A673 (cell line): ENCODE measurements at regions not wholly inside any gene's neighbourhood (a gene's known extent, or its start where the extent isn't known, plus 50 kb on each side); places are given as distances from the start of the nearest gene placed in this dataset.

Source experiments
- BruUV-seq: library from RNA; stranded (reverse); fragments of 400-500 nt; replicated peaks from 2 replicates; lab custom pipeline; 2021; lab: Mats Ljungman, UMichigan
- CTCF ChIA-PET: fragments of 300-600 bp; sonication (Branson Sonifier 250); formaldehyde crosslinking; loops from one replicate; lab custom pipeline; 2022; ENCODE audit warnings: antibody characterized with exemption; lab: Charles Lee
- POLR2A ChIA-PET: fragments of 300-600 bp; sonication (Branson Sonifier 250); formaldehyde crosslinking; loops from one replicate; lab custom pipeline; 2022; ENCODE audit warnings: antibody characterized with exemption; ENCODE audit not compliant: low non-redundant PET; lab: Charles Lee
- DNase-seq: peaks from one replicate; pipeline ENCODE4 v3.0.0-alpha.2; 2015; ENCODE audit warnings: low spot score
- H3K27ac ChIP-seq: fragments of 200-600 bp; sonication (generic); 2 replicates; pipeline ENCODE4 v1.5.1; 2016; ENCODE audit warnings: mixed run types, low read depth, mild to moderate bottlenecking, mixed read lengths, antibody characterized with exemption, low read length; ENCODE audit not compliant: poor library complexity, severe bottlenecking
- H3K27me3 ChIP-seq: fragments of 200-600 bp; sonication (generic); replicated peaks from 2 replicates; pipeline ENCODE4 v1.6.1; 2017; ENCODE audit warnings: mixed run types, low read depth, mild to moderate bottlenecking, mixed read lengths, antibody characterized with exemption, low read length; ENCODE audit not compliant: insufficient read depth, poor library complexity
- H3K36me3 ChIP-seq: fragments of 200-600 bp; sonication (generic); 2 replicates; pipeline ENCODE4 v1.6.1; 2016; ENCODE audit warnings: mixed run types, mild to moderate bottlenecking, mixed read lengths, antibody characterized with exemption, low read length; ENCODE audit not compliant: insufficient read depth, poor library complexity, severe bottlenecking
- H3K4me1 ChIP-seq: fragments of 200-600 bp; sonication (generic); 2 replicates; pipeline ENCODE4 v1.6.1; 2017; ENCODE audit warnings: mixed run types, mild to moderate bottlenecking, mixed read lengths, antibody characterized with exemption, low read length; ENCODE audit not compliant: insufficient read depth, poor library complexity, severe bottlenecking
- H3K4me3 ChIP-seq: fragments of 200-600 bp; sonication (generic); 2 replicates; pipeline ENCODE4 v1.5.1; 2016; ENCODE audit warnings: low read depth, mixed run types, mild to moderate bottlenecking, mixed read lengths, low read length; ENCODE audit not compliant: poor library complexity, severe bottlenecking
- H3K9me3 ChIP-seq: fragments of 200-600 bp; sonication (generic); 2 replicates; pipeline ENCODE4 v1.6.1; 2016; ENCODE audit warnings: mixed run types, low read depth, mild to moderate bottlenecking, mixed read lengths, antibody characterized with exemption, low read length; ENCODE audit not compliant: poor library complexity, severe bottlenecking
- CTCF ChIP-seq: fragments of 300-800, 200-600 bp; sonication (generic); conservative IDR thresholded peaks from 2 replicates; pipeline ENCODE4 v1.5.1; 2017; ENCODE audit warnings: low read depth, mild to moderate bottlenecking, antibody characterized with exemption, low read length, moderate library complexity, mixed read lengths
- EZH2 ChIP-seq: fragments of 200-600 bp; sonication (generic); IDR thresholded peaks from 2 replicates; pipeline ENCODE4 v1.6.1; 2017; ENCODE audit warnings: borderline replicate concordance, low read depth, mild to moderate bottlenecking, mixed read lengths, antibody characterized with exemption, low read length; ENCODE audit not compliant: poor library complexity, severe bottlenecking
- intact Hi-C: fragments of 100-400 bp; cut with micrococcal nuclease; formaldehyde crosslinking; loops from one replicate; pipeline ENCODE4 v1.10.0; 2022; ENCODE audit not compliant: unreplicated experiment

GRCh38 chr18:54679318-54680149, 88.5 kb downstream of the DYNAP start:
- H3K4me1 ChIP-seq = no peaks in the 10 kb centered on the region
- H3K27ac ChIP-seq = no peak overlapping the region
- CTCF ChIA-PET = interaction anchor here (0.6 to 1.2 kb wide), 4 partner anchors 235 to 305 kb away, joined by 3 read pairs; no protein-coding TSS in a partner anchor
- POLR2A ChIA-PET = interaction anchor here (0.6 kb wide), 1 partner anchor 149 kb away, joined by 3 read pairs; the partner anchor contains the start of gene RAB27B
- peak; percentile 74 for DNase-seq
- BruUV-seq = no TSS peak
- H3K27me3 ChIP-seq = no peaks in the 10 kb centered on the region
- no peaks in the 10 kb centered on the region for H3K36me3 ChIP-seq
- peaks cover 7% of the 10 kb centered on the region for H3K9me3 ChIP-seq
- intact Hi-C loops = loop anchor here (1.0 to 10.0 kb wide), 3 partner anchors 125 to 1898 kb away; no protein-coding TSS in a partner anchor
- no peak overlapping the region for H3K4me3 ChIP-seq
- TF ChIP-seq CTCF (peak; percentile 63), EZH2 (no peak)

- no TSS peak for BruUV-seq
- intact Hi-C loops = no loop called here
- Histone ChIP-seq H3K4me1 (no peaks in the 10 kb centered on the region), H3K4me3 (no peak overlapping the region), H3K27ac (no peak overlapping the region), H3K27me3 (peaks cover 7% of the 10 kb centered on the region), H3K9me3 (no peaks in the 10 kb centered on the region), H3K36me3 (no peaks in the 10 kb centered on the region)
- TF ChIP-seq EZH2 (no peak), CTCF (no peak)
- POLR2A ChIA-PET = no interaction called here
- CTCF ChIA-PET = no interaction called here
- peak; percentile 4 for DNase-seq
Measured at GRCh38 chr18:54684784-54685183, 93.7 kb downstream of the DYNAP start.

- Histone ChIP-seq H3K27ac (no peak overlapping the region), H3K36me3 (no peaks in the 10 kb centered on the region), H3K4me3 (no peak overlapping the region), H3K9me3 (no peaks in the 10 kb centered on the region), H3K27me3 (peaks cover 7% of the 10 kb centered on the region), H3K4me1 (no peaks in the 10 kb centered on the region)
- no peak for DNase-seq
- intact Hi-C loops = no loop called here
- no peak for TF ChIP-seq EZH2
- no peak for TF ChIP-seq CTCF
- CTCF ChIA-PET = no interaction called here
- BruUV-seq = no TSS peak
- POLR2A ChIA-PET = no interaction called here
Measured at GRCh38 chr18:54689319-54689718, 98.3 kb downstream of the DYNAP start.
